Head of caudate nucleus (tissue), 42 donors: ENCODE measurements at regions not wholly inside any gene's neighbourhood (a gene's known extent, or its start where the extent isn't known, plus 50 kb on each side); places are given as distances from the start of the nearest gene placed in this dataset.

Source experiments
- DNase-seq, 42 donors: peaks; one replicate each; pipeline versions ENCODE4 v3.0.0 to v3.0.0-alpha.2; 2020 to 2021; ENCODE audit warnings: mixed read lengths in 7 of 42
- intact Hi-C: fragments of 100-400 bp; cut with DNase I; formaldehyde crosslinking; loops from one replicate; pipeline ENCODE4 v1.15.0; 2022

- DNase-seq = peak in 1 of 42 donors; percentile 15
- intact Hi-C loops = no loop called here
These were observed 127.6 kb downstream of the TDRD15 start for GRCh38 chr2:21251216-21251980.

DNA sequence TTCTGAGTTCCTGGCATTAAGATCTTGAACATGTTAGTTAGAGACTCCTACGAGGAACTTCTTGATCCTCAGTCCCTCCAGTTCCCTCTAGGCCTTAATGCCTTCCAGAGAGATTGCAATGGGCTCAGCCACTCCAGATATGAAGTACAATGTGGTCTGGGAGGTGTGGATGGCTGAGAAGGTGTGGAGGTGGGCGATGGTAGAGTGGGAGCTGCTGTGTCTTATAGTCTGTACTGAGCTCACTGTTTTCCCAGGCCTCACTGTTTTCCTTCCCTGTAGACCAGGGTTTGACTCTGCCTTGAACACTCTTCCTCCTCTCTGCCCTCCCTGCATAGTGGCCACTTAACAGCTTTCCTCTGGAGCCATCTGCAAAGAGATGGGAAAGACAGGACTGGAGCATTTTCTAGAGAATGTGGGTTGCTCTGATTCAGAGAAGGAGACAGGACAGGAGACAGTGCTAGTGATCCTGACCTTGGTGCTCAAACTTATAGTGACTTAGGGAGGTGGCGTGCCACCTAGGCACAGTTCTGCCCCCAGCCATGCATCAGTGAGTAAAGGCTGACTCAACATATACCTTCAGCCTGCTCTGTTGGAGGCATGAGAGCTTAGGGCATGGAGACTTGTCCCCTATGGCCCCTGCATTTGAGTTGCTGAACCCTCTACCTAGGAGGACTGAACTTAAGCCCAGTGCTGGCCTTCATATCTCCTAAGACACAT lies 129.7 kb downstream of the TDRD15 start:
- peak in 1 of 42 donors; percentile 19 for DNase-seq
- intact Hi-C loops = no loop called here

GRCh38 chr2:21254170-21254965 lies 130.6 kb downstream of the TDRD15 start:
- intact Hi-C loops = no loop called here

GRCh38 chr2:21256006-21256405 lies 132.2 kb downstream of the TDRD15 start:
- peak; percentile 38 to 97 (median 86) for DNase-seq
- intact Hi-C loops = no loop called here

More at GRCh38 chr2:21254170-21254965, 130.6 kb downstream of the TDRD15 start:
- peak in 10 of 42 donors; percentile 25 to 67 (median 54) for DNase-seq

DNA sequence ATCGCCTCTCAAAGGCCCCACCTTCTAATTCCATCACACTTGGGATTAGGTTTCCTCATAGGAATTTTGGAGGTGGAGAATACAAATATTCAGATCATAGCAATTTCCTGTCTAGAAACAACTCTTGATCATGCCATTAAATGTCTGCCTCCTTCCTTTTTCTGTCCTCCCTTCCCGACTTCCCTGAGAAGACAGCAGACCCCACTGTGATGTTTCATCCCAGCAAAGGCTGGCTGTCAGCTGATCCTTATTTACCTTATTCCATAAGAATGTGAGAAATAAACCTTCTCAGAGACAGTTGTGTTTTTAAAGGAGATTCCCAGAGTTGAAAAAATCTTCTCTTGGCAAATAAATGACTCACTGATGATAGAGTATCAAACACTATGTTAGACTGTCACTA lies 133.9 kb downstream of the TDRD15 start:
- intact Hi-C loops = no loop called here

DNA sequence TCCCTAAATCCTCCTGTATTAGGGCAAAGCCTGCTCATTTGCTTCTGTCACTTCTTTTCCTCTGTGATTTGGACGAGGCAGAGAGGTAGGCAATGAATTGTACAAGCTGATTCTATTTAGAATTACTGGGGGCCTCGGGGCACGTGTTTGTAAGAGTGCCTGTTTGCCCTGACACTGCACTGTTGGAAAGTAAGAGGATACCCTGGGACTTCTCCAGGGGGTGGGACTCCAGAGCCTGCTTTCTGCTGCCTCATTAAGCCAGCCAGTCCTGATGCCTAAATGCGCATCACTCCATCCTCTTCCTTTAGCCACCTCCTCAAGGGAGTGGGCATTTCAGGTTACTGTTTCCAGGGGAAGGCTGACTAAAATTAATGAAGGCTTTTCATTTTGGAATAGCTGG lies 134.3 kb downstream of the TDRD15 start:
- intact Hi-C loops = no loop called here
- peak in 5 of 42 donors; percentile 18 to 53 (median 43) for DNase-seq

More for the DNA sequence above, 133.9 kb downstream of the TDRD15 start:
- DNase-seq = peak in 1 of 42 donors; percentile 39

DNA sequence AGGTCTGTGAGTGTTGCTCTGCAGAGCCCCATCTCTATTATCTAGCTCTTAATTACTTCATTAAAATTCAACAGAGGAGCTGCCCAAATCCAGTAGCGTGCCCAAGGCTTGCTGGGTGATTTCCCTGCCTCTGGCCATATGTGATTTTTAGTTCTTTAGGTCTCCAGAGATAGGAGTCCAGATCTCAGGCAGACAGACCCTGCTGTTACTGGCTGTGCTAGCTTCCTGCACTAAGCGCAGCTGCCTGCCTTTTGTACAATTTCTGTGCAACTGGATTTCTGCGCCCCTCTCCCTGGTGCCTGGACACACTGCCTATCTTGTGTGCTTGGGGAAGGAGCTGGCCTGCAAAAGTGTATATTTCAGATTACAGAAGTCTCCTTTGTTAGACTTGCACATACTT lies 136.5 kb downstream of the TDRD15 start:
- intact Hi-C loops = no loop called here

GRCh38 chr2:21261591-21261990 lies 137.8 kb downstream of the TDRD15 start:
- intact Hi-C loops = no loop called here
- peak in 2 of 42 donors; percentile 16 to 64 for DNase-seq

More for the DNA sequence above, 136.5 kb downstream of the TDRD15 start:
- DNase-seq = peak in 3 of 42 donors; percentile 25 to 52 (median 29)

GRCh38 chr2:21262426-21262940 lies 138.7 kb downstream of the TDRD15 start:
- peak in 1 of 42 donors; percentile 41 for DNase-seq
- intact Hi-C loops = no loop called here

DNA sequence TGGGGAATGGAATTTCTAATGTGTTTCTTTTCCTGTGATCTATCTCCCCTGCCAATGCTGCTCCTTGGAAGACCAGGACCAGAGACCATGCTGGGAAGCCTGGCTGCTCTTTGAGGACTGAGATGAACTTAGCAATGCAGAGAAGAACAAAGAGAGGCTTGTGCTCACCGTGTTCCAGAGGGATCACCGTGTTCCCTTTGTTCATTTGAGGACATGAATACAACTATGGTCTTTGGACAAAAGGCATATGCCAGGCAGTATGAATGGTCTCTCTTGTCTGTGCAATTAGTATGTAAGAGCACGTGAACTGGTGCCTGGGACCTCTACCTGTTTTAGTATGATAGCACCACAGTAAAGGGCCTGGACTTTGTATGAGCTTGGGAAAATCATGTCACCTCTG lies 139.9 kb downstream of the TDRD15 start:
- intact Hi-C loops = no loop called here
- peak in 41 of 42 donors; percentile 33 to 93 (median 78) for DNase-seq

- peak in 3 of 42 donors; percentile 1 to 41 (median 19) for DNase-seq
- intact Hi-C loops = no loop called here
These were observed 142.0 kb downstream of the TDRD15 start for GRCh38 chr2:21265752-21266151.

DNA sequence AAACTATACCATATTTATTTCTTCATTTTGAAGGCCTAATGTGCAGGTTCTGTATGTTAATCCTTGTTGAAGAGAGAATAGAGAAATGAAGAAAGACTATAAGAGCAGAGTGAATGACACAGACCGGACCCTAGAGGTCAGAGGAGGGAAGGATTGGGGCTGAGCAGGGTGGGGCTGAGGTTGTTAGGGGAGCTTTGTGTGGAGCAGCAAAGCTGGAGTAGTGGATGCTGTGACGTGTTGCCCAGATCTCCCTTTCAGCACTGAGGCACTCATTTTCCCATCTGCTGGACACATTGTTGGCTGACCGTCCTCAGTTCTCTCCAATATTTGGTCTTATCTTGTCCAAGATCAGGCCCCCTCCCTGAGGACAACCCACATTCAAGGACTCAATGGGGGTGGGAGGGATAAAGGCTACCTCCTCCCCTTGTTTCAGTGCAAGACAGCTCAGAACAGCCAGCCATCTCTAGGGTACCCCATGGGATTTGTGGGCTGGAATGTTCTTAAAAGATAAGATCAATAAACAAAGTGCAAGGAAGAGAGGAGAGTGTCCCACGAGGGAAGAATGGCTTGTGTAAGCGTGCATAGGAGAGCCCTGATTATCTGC lies 143.6 kb downstream of the TDRD15 start:
- peak in 1 of 42 donors; percentile 27 for DNase-seq
- intact Hi-C loops = no loop called here

DNA sequence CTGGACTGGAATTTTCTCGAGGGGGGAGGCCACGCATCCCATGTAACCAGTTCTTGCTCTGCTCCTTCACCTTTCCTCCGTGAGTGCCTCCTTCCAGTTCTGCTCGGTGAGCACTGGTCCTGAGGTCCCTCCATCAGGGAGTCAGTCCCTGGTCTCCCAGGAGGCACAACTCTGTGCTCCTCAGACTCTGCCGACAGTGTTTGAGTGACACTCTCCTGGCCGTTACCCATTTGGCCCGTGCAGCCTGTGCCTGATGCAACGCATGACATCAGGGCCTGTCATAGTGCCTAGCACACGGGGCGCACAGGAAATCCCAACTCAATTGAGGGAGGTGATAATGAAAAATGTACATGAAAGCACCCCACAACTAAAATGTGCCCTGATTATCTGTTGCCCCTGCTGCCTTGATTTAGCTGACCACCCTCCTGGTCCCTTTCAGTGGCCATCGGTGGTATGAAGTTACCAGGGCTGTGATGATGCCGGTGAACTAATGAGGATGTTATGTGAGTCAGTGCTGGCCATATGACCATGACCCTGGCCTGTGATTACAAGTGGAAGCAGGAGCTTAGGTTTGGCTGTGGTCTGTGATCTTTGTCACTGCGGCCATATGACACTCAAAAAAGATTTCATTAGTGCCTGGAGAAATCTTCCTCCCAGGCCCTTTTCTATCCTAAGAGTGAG lies 144.6 kb downstream of the TDRD15 start:
- intact Hi-C loops = no loop called here
- peak in 32 of 42 donors; percentile 33 to 89 (median 58) for DNase-seq

DNA sequence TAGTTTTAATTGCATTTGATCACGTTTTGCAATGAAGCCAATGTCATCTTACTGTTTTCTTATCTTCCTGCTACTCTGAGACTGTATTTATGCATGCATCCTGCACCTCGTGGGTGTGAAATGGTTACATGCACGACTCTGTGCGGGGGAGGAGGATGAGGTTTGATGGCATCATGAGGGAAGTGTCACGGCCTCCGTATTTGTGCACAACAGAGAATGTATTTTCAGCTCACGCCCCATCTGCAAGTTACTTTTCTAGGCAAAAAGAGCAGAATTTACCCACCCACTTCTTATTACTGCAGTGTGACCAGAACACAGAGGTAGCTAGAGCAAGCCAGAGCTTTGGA lies 145.1 kb downstream of the TDRD15 start:
- peak in 29 of 42 donors; percentile 46 to 90 (median 67) for DNase-seq
- intact Hi-C loops = no loop called here

DNA sequence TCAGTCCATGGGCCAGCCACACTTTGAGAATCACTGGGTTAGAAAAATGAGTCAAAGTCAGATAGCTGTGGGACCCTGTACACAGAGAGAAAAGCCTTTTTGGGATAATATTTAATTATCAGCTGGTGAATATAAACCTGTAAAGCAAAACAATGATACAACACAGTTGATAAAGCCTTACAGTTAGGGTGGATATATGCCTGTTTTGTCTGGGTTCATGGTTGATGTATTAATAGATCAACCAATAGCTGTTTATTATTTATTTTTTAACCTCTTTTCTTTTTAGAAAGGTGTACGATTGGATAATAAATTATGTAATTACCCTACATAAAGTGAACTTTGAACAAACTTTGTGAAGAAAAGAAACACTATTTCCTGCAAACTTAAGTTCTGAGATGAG lies 145.6 kb downstream of the TDRD15 start:
- intact Hi-C loops = no loop called here
- DNase-seq = no peak

GRCh38 chr2:21270083-21270491 lies 146.3 kb downstream of the TDRD15 start:
- intact Hi-C loops = no loop called here
- DNase-seq = no peak

DNA sequence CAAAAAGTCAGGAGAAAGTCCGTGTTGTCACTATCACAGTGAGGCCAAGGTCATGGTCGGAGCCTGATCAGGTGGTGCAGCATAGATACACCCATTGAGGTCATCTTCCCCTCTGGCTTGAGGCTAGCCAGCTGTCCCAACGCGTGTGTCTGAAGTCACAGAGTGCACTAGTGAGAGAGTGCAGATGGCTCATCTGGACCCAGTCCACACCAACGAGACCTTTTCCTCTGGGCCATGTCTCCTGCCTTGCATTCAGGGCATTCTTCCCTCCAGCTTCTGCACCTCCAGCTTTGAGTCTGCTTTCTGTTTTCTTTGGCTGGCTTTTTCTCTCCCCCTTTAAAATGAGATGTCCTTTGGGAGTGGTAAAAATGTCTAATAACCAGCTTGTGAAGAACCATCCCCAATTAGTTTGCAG lies 146.9 kb downstream of the TDRD15 start:
- intact Hi-C loops = no loop called here
- DNase-seq = peak in 32 of 42 donors; percentile 30 to 85 (median 63)

DNA sequence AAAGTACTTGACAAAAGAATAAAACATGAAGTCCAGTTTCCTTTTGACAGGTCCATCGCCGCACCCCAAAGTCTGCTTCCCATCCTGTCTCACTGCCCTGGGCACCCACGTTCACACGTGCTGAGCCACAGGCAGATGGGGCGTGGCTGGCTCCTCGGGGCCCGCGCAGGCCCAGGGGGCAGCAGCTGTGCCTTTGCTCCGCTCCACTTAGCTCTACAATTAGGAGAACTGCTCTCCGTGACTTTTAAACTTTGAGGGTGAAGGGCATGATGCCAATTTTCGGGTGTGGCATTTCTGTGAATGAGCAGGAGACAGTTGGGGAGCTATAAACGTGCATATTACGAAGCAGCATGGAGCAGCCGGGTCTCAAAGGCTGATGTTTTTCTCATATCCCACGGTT lies 152.4 kb downstream of the TDRD15 start:
- intact Hi-C loops = no loop called here
- peak in 2 of 42 donors; percentile 3 to 22 for DNase-seq
